ENCODE measurements at regions not wholly inside any gene's neighbourhood (a gene's known extent, or its start where the extent isn't known, plus 50 kb on each side); places are given as distances from the start of the nearest gene placed in this dataset.
"Not testable (repeated sequence)": the region's sequence is repeated elsewhere in the genome, so short reads cannot be mapped to it uniquely, and the experiment has no call there.

DNA sequence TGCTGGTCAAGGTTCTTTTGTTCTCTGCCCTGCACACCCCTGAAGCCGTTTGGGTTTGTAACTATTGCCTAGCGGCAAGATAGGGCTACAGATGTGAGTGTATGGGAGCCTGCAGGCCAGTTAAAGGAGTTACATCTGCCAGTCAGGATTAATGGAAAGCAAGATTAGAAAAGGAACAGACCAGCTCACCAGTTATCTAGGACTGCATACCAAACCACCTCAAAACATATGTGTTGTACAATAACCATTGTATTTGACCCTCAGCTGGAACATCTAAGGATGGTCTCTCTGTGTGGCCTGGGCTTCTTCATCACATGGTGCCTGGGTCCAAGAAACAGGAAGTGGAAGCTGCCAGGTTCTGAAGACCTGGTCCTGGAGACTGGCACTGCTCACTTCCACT, 52.5 kb upstream of the FBXO28 start:
- Mint-ChIP-seq H3K36me3 (ENCODE audit: low read depth) (no peaks in the 10 kb centered on the region), H3K27ac (no peak overlapping the region), H3K4me1 (peaks cover 2% of the 10 kb centered on the region), H3K27me3 (peaks cover 9% of the 10 kb centered on the region), H3K4me3 (no peak overlapping the region), H3K9me3 (no peaks in the 10 kb centered on the region)
- no peak for DNase-seq
- intact Hi-C loops (cut with micrococcal nuclease), result no loop called here

DNA sequence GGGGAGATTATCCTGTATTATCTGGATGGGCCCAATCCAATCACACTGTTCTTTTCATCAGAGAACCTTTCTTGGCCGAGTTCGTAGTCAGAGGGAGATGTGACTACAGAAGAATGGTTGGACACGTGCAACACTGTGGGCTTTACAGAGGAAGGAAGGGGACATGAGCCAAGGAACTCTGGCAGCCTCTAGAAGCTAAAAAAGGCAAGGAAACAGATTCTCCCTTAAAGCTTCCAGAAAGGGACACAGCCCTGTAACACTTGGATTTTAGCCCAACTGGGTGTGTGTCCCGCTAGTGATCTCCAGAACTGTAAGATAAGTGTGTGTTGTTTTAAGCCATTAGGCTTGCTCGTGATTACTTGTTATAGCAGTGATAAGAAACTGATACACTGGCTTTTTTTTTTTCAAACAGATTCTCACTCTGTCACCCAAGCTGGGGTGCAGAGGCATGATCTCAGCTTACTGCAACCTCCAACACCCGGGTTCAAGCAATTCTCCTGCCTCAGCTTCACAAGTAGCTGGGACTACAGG, 53.9 kb upstream of the FBXO28 start:
- Mint-ChIP-seq H3K27ac (no peak overlapping the region), H3K4me3 (no peak overlapping the region), H3K36me3 (ENCODE audit: low read depth) (no peaks in the 10 kb centered on the region), H3K27me3 (peaks cover 9% of the 10 kb centered on the region), H3K4me1 (no peaks in the 10 kb centered on the region), H3K9me3 (no peaks in the 10 kb centered on the region)
- no peak for DNase-seq
- intact Hi-C loops (cut with micrococcal nuclease), result no loop called here

DNA sequence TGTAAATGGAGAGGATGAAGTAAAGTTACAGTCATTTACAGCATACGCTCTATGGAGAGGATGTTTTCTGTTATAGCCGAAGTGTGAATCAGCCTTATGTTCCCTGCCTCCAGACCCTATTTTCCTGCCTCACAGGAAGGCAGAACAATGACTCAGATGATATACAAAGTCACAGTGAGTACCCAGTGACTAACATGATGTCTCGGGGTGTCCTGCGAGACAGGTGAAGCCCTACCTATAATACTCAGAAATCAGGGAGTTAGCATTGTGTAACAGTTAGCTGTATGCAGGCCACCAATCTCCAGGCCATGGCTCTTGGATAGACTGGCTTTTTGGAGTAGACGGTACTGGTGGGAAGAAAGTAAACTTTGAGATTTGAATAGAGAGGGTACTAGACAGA, 55.6 kb upstream of the FBXO28 start:
- Mint-ChIP-seq H3K4me1 (no peaks in the 10 kb centered on the region), H3K4me3 (no peak overlapping the region), H3K27me3 (peaks cover 8% of the 10 kb centered on the region), H3K27ac (no peak overlapping the region), H3K36me3 (ENCODE audit: low read depth) (no peaks in the 10 kb centered on the region), H3K9me3 (no peaks in the 10 kb centered on the region)
- DNase-seq, result no peak
- intact Hi-C loops (cut with micrococcal nuclease), result no loop called here

DNA sequence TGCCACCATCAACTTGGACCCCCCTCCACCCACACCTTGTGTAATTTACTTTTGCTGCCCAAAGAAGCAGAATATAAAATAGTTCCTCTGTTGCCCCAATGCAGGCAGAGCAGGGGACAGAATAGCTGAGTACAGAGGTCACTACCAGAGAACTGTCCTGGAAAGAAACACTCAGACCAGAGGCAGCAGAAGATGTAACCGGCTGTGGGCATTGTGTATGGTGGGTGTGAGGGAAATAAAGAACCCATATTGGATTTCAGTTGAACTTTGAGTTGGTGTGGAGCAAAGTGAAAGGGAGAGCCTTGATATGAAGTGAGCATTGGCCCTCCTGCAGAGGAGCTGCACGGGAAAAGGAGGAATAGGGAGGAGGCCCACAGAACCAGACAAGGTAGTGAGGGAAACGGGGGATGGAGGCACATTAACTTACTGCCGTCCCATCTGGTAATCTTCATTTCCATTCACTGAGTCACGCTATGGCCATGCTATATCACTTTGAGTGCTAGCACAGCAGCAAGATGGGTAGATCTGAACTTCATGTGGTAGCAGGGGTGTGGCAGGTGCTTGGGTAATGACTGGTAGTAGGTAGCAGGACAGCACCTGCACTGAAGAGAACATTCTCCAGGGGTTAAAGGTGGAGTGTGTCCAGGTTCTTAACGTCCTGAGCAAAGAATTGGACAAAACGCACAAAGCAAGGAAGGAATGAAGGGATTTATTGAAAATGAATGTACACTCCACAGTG, 56.3 kb upstream of the FBXO28 start:
- Mint-ChIP-seq H3K9me3 (no peaks in the 10 kb centered on the region), H3K4me1 (peaks cover 2% of the 10 kb centered on the region), H3K27me3 (peaks cover 6% of the 10 kb centered on the region), H3K4me3 (no peak overlapping the region), H3K27ac (no peak overlapping the region), H3K36me3 (ENCODE audit: low read depth) (no peaks in the 10 kb centered on the region)
- intact Hi-C loops (cut with micrococcal nuclease), result no loop called here
- no peak for DNase-seq

DNA sequence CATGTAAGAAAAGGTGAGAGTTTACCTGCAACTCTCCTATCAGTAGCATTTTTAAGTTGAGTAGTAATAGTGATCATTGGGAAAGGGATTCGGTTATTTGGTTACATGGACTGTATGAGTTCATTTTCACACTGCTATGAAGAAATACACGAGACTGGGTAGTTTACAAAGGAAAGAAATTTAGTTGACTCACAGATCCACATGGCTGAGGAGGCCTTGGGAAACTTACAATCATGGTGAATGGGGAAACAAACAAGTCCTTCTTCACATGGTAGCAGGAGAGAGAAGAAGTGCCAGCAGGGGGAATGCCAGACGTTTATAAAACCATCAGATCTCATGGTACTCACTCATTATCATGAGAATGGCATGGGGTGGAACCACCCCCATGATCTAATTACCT, 59.3 kb upstream of the FBXO28 start:
- H3K4me1 Mint-ChIP-seq, result peaks cover 2% of the 10 kb centered on the region
- intact Hi-C loops (cut with micrococcal nuclease), result no loop called here
- H3K27ac Mint-ChIP-seq, result no peak overlapping the region

DNA sequence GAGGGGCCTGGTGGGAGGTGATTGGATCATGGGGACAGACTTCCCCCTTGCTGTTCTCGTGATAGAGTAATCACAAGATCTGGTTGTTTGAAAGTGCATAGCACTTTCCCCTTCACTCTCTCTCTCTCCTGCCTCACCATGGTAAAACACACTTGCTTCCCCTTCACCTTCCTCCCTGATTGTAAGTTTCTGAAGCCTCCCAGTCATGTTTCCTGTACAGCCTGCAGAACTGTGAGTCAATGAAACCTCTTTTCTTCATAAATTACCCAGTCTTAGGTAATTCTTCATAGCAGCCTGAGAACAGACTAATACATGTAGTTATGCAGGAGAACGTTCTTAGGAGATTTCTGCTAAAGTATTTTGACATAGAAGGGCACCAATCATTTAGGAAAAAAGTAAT, 59.9 kb upstream of the FBXO28 start:
- Mint-ChIP-seq H3K4me1 (peaks cover 2% of the 10 kb centered on the region), H3K4me3 (no peak overlapping the region), H3K27ac (no peak overlapping the region), H3K9me3 (no peaks in the 10 kb centered on the region), H3K36me3 (ENCODE audit: low read depth) (no peaks in the 10 kb centered on the region), H3K27me3 (peaks cover 12% of the 10 kb centered on the region)
- no peak for DNase-seq
- intact Hi-C loops (cut with micrococcal nuclease), result no loop called here

More for the DNA sequence above, 59.3 kb upstream of the FBXO28 start:
- H3K4me3 Mint-ChIP-seq, result no peak overlapping the region
- H3K9me3 Mint-ChIP-seq, result no peaks in the 10 kb centered on the region
- peaks cover 11% of the 10 kb centered on the region for H3K27me3 Mint-ChIP-seq
- H3K36me3 Mint-ChIP-seq (ENCODE audit: low read depth), result no peaks in the 10 kb centered on the region
- no peak for DNase-seq

DNA sequence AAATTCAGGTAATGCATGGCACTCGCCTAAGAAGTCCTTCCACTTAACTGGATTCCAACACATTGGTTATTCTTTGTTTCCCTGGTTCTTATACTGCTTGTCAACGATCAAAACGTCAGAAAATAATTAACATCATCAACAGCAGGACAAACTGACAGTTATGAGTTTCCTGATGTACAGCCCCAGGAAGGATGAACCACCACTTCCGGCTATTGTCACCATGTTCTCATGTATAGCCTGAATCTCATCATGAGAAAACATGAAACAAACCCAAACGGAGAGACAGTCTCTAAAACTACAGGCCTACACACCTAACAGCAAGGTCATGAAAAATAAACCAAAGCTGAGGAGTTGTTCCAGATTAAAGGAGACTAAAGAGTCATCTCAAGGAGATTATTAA, 60.5 kb upstream of the FBXO28 start:
- Mint-ChIP-seq H3K27ac (no peak overlapping the region), H3K36me3 (ENCODE audit: low read depth) (no peaks in the 10 kb centered on the region), H3K9me3 (no peaks in the 10 kb centered on the region), H3K27me3 (peaks cover 12% of the 10 kb centered on the region), H3K4me1 (peaks cover 2% of the 10 kb centered on the region), H3K4me3 (no peak overlapping the region)
- intact Hi-C loops (cut with micrococcal nuclease), result no loop called here
- no peak for DNase-seq

DNA sequence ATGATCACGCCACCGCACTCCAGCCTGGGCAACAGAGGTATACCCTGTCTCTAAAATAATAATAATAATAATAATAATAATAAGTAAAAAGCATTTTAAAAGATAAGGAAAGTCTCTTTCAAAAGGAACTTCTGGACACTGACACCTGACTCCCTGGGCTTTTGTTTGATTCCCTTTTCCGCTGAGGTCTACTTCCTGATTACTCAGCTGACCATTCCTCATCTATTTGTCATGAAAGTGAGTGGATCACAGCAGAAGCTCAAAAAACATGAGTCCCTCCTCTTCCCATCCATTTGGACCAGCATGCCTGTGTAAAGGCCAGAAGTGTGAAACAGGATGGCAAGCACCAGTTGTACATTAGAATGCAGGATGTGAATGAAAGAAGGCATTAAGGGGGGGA, 61.1 kb upstream of the FBXO28 start:
- H3K9me3 Mint-ChIP-seq, result no peaks in the 10 kb centered on the region
- H3K4me1 Mint-ChIP-seq, result peaks cover 2% of the 10 kb centered on the region
- intact Hi-C loops (cut with micrococcal nuclease), result no loop called here
- no peak for DNase-seq
- H3K36me3 Mint-ChIP-seq (ENCODE audit: low read depth), result no peaks in the 10 kb centered on the region
- H3K27me3 Mint-ChIP-seq, result peaks cover 17% of the 10 kb centered on the region
- no peak overlapping the region for H3K27ac Mint-ChIP-seq
- no peak overlapping the region for H3K4me3 Mint-ChIP-seq

DNA sequence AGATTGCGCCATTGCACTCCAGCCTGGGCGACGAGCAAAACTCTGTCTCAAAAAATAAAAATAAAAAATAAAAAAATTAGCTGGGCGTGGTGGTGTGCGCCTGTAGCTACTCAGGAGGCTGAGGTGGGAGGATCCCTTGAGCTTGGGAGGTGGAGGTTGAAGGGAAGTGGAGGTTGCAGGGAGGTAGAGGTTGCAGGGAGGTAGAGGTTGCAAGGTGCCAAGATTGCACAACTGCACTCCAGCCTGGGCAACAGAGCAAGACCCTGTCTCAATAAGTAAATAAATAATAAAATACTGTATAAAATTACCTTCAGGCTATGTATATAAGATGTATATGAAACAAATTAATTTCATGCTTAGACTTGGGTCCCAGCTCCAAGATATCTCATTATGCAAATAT, 62.1 kb upstream of the FBXO28 start:
- H3K4me3 Mint-ChIP-seq; H3K27ac Mint-ChIP-seq; H3K9me3 Mint-ChIP-seq; H3K4me1 Mint-ChIP-seq; H3K36me3 Mint-ChIP-seq (ENCODE audit: low read depth): not testable (repeated sequence)
- intact Hi-C loops (cut with micrococcal nuclease), result loop anchor here (1.0 to 2.0 kb wide), 2 partner anchors 240 to 353 kb away; no protein-coding TSS in a partner anchor
- peak; percentile 26 for DNase-seq
- peaks cover 18% of the 10 kb centered on the region for H3K27me3 Mint-ChIP-seq

DNA sequence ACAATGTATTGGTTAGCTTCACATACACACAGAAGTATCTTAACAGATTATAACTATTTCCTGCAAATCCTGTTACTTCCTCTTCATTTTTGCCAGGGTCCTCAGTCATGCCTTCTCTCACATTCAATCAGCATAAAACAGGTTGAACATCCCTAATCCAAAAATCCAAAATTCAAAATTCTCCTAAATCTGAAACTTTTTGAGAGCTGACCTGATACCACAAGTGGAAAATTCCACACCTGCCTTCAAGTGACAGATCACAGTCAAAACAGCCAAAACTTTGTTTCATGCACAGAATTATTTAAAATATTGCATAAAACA, 62.9 kb upstream of the FBXO28 start:
- no peaks in the 10 kb centered on the region for H3K36me3 Mint-ChIP-seq (ENCODE audit: low read depth)
- peaks cover 2% of the 10 kb centered on the region for H3K4me1 Mint-ChIP-seq
- no peak overlapping the region for H3K27ac Mint-ChIP-seq
- no peaks in the 10 kb centered on the region for H3K9me3 Mint-ChIP-seq
- peaks cover 18% of the 10 kb centered on the region for H3K27me3 Mint-ChIP-seq
- H3K4me3 Mint-ChIP-seq, result no peak overlapping the region
- intact Hi-C loops (cut with micrococcal nuclease), result loop anchor here (1.0 to 2.0 kb wide), 2 partner anchors 240 to 352 kb away; no protein-coding TSS in a partner anchor
- no peak for DNase-seq

DNA sequence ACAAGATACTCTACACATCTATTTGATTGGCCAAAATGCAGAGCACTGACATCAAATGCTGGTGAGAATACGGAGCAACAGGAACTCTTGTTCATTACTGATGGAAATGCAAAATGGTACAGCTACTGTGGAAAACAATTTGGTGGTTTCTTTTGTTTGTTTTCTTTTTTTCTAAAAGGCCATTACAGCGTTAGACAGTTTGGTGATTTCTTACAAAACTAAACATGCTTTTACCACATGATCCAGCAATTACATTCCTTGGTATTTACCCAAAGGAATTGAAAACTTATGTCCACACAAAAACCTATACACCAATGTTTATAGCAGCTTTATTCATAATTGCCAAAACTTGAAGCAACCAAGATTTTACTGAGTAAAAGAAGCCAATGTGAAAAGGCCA, 66.4 kb upstream of the FBXO28 start:
- H3K4me1 Mint-ChIP-seq, result no peaks in the 10 kb centered on the region
- H3K36me3 Mint-ChIP-seq (ENCODE audit: low read depth), result no peaks in the 10 kb centered on the region
- H3K27me3 Mint-ChIP-seq, result peaks cover 15% of the 10 kb centered on the region
- no peaks in the 10 kb centered on the region for H3K9me3 Mint-ChIP-seq
- intact Hi-C loops (cut with micrococcal nuclease), result no loop called here
- no peak overlapping the region for H3K4me3 Mint-ChIP-seq
- no peak for DNase-seq
- no peak overlapping the region for H3K27ac Mint-ChIP-seq

DNA sequence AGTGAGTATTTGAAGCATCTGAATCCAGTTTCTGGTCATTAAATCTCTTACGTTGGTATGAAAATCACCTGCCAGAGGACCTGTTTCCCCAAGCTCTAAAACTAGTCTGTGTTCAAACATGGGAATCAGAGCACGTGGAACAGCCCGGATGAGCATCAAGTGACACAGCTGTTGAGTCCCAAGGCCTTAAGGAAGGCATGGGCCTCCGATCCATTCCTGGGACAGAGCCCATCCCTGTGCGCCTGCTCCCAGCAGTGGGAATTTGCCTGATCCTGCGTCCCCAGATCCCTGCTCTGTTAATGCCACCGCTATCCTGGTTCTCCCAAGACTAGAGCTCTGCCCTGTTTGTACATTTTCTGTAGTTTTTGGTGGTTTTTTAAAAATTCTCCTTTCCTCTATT, 68.4 kb upstream of the FBXO28 start:
- no peak overlapping the region for H3K27ac Mint-ChIP-seq

DNA sequence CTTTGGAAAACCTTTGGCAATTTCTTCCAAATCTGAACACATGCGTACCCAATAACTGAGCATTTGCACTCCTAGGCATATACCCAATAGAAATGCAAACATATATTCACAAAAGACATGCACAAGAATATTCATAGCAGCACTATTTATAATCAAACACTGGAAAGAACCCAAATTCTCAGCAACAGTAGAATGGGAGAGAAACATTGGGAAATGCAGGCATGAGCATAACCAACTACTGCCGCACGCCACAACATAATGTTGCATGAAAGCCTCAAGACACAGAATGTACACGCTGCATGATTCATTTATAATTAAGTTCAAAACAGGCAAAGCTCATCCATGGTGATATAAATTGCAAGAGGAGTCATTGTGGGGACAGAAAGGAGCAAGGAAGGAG, 69.5 kb upstream of the FBXO28 start:
- Mint-ChIP-seq H3K27me3 (peaks cover 7% of the 10 kb centered on the region), H3K36me3 (ENCODE audit: low read depth) (no peaks in the 10 kb centered on the region), H3K9me3 (no peaks in the 10 kb centered on the region), H3K27ac (no peak overlapping the region), H3K4me1 (no peaks in the 10 kb centered on the region), H3K4me3 (no peak overlapping the region)
- DNase-seq, result peak; percentile 31
- intact Hi-C loops (cut with micrococcal nuclease), result no loop called here

More for the DNA sequence above, 68.4 kb upstream of the FBXO28 start:
- Mint-ChIP-seq H3K4me3 (no peak overlapping the region), H3K4me1 (no peaks in the 10 kb centered on the region), H3K36me3 (ENCODE audit: low read depth) (no peaks in the 10 kb centered on the region), H3K9me3 (no peaks in the 10 kb centered on the region), H3K27me3 (peaks cover 11% of the 10 kb centered on the region)
- intact Hi-C loops (cut with micrococcal nuclease), result no loop called here
- no peak for DNase-seq

DNA sequence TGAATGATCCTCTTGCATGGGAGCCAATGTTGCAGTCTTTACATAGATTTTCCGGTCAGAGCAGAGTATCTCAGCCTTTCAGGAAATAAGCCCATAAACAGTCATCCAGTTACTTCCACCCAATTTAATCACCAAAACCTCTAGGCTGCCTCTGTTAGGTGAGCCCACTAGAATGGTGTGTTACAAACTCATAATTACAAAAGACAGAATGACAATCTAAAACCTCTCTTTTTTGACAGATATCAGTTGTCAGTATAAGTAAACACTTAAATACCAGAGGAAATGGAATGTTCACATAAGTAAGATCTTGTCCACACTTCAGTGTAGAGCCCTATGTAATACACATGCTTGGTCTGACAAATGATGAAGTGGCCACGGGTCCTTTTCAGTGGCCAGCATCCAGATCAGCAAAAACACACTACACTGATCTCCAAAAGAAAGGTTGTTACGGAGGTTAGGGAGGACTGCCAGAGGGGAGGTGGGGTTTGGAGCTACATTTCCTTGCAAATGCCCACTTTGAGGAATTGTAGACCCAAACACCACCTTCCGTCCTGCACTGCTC, 71.3 kb upstream of the FBXO28 start:
- H3K4me3 Mint-ChIP-seq, result no peak overlapping the region
- no peak overlapping the region for H3K27ac Mint-ChIP-seq
- no peaks in the 10 kb centered on the region for H3K36me3 Mint-ChIP-seq (ENCODE audit: low read depth)
- intact Hi-C loops (cut with micrococcal nuclease), result no loop called here
- peak; percentile 34 for DNase-seq
- no peaks in the 10 kb centered on the region for H3K4me1 Mint-ChIP-seq
- peaks cover 2% of the 10 kb centered on the region for H3K27me3 Mint-ChIP-seq
- no peaks in the 10 kb centered on the region for H3K9me3 Mint-ChIP-seq

DNA sequence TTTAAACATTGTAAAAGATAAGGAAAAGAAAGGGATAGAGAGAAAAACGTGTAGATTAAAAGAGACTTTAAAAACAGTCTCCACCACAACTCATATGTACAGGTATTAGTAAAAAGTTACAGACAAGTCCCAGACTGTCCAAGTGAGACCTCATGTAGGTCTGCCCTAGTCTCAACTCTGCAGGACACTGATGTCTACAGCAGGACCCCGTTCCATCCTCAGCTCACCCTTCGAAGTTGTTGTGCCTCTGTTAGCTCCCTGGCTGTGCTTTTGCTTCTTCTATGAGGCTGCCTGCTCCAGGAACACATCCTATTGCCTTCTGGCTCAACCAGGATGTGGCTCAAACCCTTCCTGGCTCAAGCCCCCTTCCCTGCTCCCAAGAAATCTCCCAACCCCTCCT, 72.9 kb upstream of the FBXO28 start:
- Mint-ChIP-seq H3K36me3 (ENCODE audit: low read depth) (no peaks in the 10 kb centered on the region), H3K4me1 (no peaks in the 10 kb centered on the region), H3K27ac (no peak overlapping the region), H3K4me3 (no peak overlapping the region), H3K9me3 (no peaks in the 10 kb centered on the region), H3K27me3 (peaks cover 5% of the 10 kb centered on the region)
- intact Hi-C loops (cut with micrococcal nuclease), result no loop called here
- DNase-seq, result peak; percentile 51
